Glutamatergic neuron (in vitro differentiated cells): ENCODE measurements at regions not wholly inside any gene's neighbourhood (a gene's known extent, or its start where the extent isn't known, plus 50 kb on each side); places are given as distances from the start of the nearest gene placed in this dataset.

Experiments
- DNase-seq: peaks from one replicate; pipeline ENCODE4 v3.0.0; 2022
- H3K27ac Mint-ChIP-seq: one replicate; pipeline ENCODE4 v1.8.0; 2020; ENCODE audit warnings: mild to moderate bottlenecking, mixed read lengths, inconsistent platforms; ENCODE audit not compliant: unreplicated experiment
- H3K27me3 Mint-ChIP-seq: one replicate; pipeline ENCODE4 v1.8.0; 2020; ENCODE audit warnings: mild to moderate bottlenecking, moderate library complexity, mixed read lengths, inconsistent platforms; ENCODE audit not compliant: unreplicated experiment
- H3K36me3 Mint-ChIP-seq: one replicate; pipeline ENCODE4 v1.8.0; 2020; ENCODE audit warnings: mild to moderate bottlenecking, mixed read lengths, inconsistent platforms; ENCODE audit not compliant: unreplicated experiment
- H3K4me1 Mint-ChIP-seq: one replicate; pipeline ENCODE4 v1.8.0; 2020; ENCODE audit warnings: mild to moderate bottlenecking, low read depth, mixed read lengths, inconsistent platforms; ENCODE audit not compliant: unreplicated experiment
- H3K4me3 Mint-ChIP-seq: one replicate; pipeline ENCODE4 v1.8.0; 2020; ENCODE audit warnings: mild to moderate bottlenecking, mixed read lengths, inconsistent platforms; ENCODE audit not compliant: unreplicated experiment
- H3K9me3 Mint-ChIP-seq: one replicate; pipeline ENCODE4 v1.8.0; 2020; ENCODE audit warnings: mild to moderate bottlenecking, moderate library complexity, mixed read lengths, inconsistent platforms; ENCODE audit not compliant: unreplicated experiment
- TF ChIP-seq, protein P1 (sequence below): fragments of 200-600 bp; sonication (generic); IDR thresholded peaks from one replicate; pipeline ENCODE4 v1.5.0; 2021; ENCODE audit not compliant: partially characterized antibody, unreplicated experiment

GRCh38 chr11:19345519-19345847 lies 104.7 kb upstream of the E2F8 start:
- peak; percentile 75 for DNase-seq
- H3K27me3 Mint-ChIP-seq, result peaks cover 20% of the 10 kb centered on the region
- H3K27ac Mint-ChIP-seq, result peak overlapping the region; percentile 84
- peaks cover 34% of the 10 kb centered on the region for H3K4me1 Mint-ChIP-seq
- TF ChIP-seq, protein P1, sequence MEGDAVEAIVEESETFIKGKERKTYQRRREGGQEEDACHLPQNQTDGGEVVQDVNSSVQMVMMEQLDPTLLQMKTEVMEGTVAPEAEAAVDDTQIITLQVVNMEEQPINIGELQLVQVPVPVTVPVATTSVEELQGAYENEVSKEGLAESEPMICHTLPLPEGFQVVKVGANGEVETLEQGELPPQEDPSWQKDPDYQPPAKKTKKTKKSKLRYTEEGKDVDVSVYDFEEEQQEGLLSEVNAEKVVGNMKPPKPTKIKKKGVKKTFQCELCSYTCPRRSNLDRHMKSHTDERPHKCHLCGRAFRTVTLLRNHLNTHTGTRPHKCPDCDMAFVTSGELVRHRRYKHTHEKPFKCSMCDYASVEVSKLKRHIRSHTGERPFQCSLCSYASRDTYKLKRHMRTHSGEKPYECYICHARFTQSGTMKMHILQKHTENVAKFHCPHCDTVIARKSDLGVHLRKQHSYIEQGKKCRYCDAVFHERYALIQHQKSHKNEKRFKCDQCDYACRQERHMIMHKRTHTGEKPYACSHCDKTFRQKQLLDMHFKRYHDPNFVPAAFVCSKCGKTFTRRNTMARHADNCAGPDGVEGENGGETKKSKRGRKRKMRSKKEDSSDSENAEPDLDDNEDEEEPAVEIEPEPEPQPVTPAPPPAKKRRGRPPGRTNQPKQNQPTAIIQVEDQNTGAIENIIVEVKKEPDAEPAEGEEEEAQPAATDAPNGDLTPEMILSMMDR, result no peak
- H3K36me3 Mint-ChIP-seq, result peaks cover 7% of the 10 kb centered on the region
- H3K4me3 Mint-ChIP-seq, result peak overlapping the region; percentile 99
- H3K9me3 Mint-ChIP-seq, result peaks cover 15% of the 10 kb centered on the region

- Mint-ChIP-seq H3K27ac (peak overlapping the region; percentile 33), H3K4me1 (peaks cover 28% of the 10 kb centered on the region), H3K9me3 (peaks cover 13% of the 10 kb centered on the region), H3K36me3 (peaks cover under 1% of the 10 kb centered on the region), H3K27me3 (peaks cover 20% of the 10 kb centered on the region), H3K4me3 (peak overlapping the region; percentile 99)
- TF ChIP-seq, protein P1, result no peak
- DNase-seq, result peak; percentile 93
These were observed 104.1 kb upstream of the E2F8 start for GRCh38 chr11:19344661-19345518.

- H3K4me1 Mint-ChIP-seq, result peaks cover 7% of the 10 kb centered on the region
- TF ChIP-seq, protein P1, result no peak
- H3K27ac Mint-ChIP-seq, result no peak overlapping the region
- H3K9me3 Mint-ChIP-seq, result peaks cover 11% of the 10 kb centered on the region
- no peak for DNase-seq
- H3K36me3 Mint-ChIP-seq, result no peaks in the 10 kb centered on the region
- peaks cover 16% of the 10 kb centered on the region for H3K27me3 Mint-ChIP-seq
- no peak overlapping the region for H3K4me3 Mint-ChIP-seq
These were observed 101.3 kb upstream of the E2F8 start for GRCh38 chr11:19342036-19342435.

GRCh38 chr11:19338375-19338774 lies 97.6 kb upstream of the E2F8 start:
- TF ChIP-seq, protein P1, result no peak

GRCh38 chr11:19337779-19338178 lies 97.0 kb upstream of the E2F8 start:
- TF ChIP-seq, protein P1, result no peak
- H3K9me3 Mint-ChIP-seq, result peaks cover 3% of the 10 kb centered on the region
- H3K36me3 Mint-ChIP-seq, result no peaks in the 10 kb centered on the region
- peaks cover 7% of the 10 kb centered on the region for H3K27me3 Mint-ChIP-seq
- no peaks in the 10 kb centered on the region for H3K4me1 Mint-ChIP-seq
- no peak overlapping the region for H3K27ac Mint-ChIP-seq
- DNase-seq, result no peak
- no peak overlapping the region for H3K4me3 Mint-ChIP-seq

More at GRCh38 chr11:19338375-19338774, 97.6 kb upstream of the E2F8 start:
- H3K4me3 Mint-ChIP-seq, result no peak overlapping the region
- no peaks in the 10 kb centered on the region for H3K36me3 Mint-ChIP-seq
- peaks cover 3% of the 10 kb centered on the region for H3K9me3 Mint-ChIP-seq
- no peak for DNase-seq
- no peak overlapping the region for H3K27ac Mint-ChIP-seq
- H3K4me1 Mint-ChIP-seq, result no peaks in the 10 kb centered on the region
- peaks cover 7% of the 10 kb centered on the region for H3K27me3 Mint-ChIP-seq
